Muscle of leg (tissue), 3 donors: ENCODE measurements at regions not wholly inside any gene's neighbourhood (a gene's known extent, or its start where the extent isn't known, plus 50 kb on each side); places are given as distances from the start of the nearest gene placed in this dataset.
A peak's percentile ranks its signal among the peaks of the same experiment; 100 is the strongest.

Experiments used
- DNase-seq: peaks from one replicate; pipeline ENCODE4 v3.0.0; 2013
- H3K27ac ChIP-seq: one replicate; pipeline ENCODE4 v1.5.1; 2013; ENCODE audit warnings: mild to moderate bottlenecking, low read length, control low read depth
- H3K27me3 ChIP-seq: one replicate; pipeline ENCODE4 v1.6.1; 2013; ENCODE audit warnings: low read length; ENCODE audit not compliant: control insufficient read depth, insufficient read depth
- H3K36me3 ChIP-seq: one replicate; pipeline ENCODE4 v1.6.1; 2013; ENCODE audit warnings: low read length; ENCODE audit not compliant: control insufficient read depth, insufficient read depth
- H3K4me1 ChIP-seq: one replicate; pipeline ENCODE4 v1.6.1; 2013; ENCODE audit warnings: low read length; ENCODE audit not compliant: control insufficient read depth, insufficient read depth
- H3K4me3 ChIP-seq: one replicate; pipeline ENCODE4 v1.5.1; 2013; ENCODE audit warnings: low read length, control low read depth
- H3K9me3 ChIP-seq: replicated peaks from 2 replicates; pipeline ENCODE4 v1.6.1; 2013; ENCODE audit warnings: low read depth, low read length; ENCODE audit not compliant: control insufficient read depth
- WGBS: methylation state at CpG from one replicate; pipeline ENCODE4 v1.1.5; 2013; ENCODE audit warnings: missing lambda C conversion rate; ENCODE audit not compliant: insufficient coverage; 5-methylcytosine and 5-hydroxymethylcytosine counted together

GRCh38 chr2:34601561-34601960, 1002.5 kb upstream of the FAM98A start:
- H3K4me3 ChIP-seq = no peak overlapping the region
- no peaks in the 10 kb centered on the region for H3K4me1 ChIP-seq
- H3K27me3 ChIP-seq = no peaks in the 10 kb centered on the region
- H3K36me3 ChIP-seq = no peaks in the 10 kb centered on the region
- H3K9me3 ChIP-seq = no peaks in the 10 kb centered on the region
- no peak for DNase-seq
- 61% methylated on average over 2 of the region's 2 CpGs for WGBS
- no peak overlapping the region for H3K27ac ChIP-seq

- Histone ChIP-seq H3K36me3 (no peaks in the 10 kb centered on the region), H3K27me3 (no peaks in the 10 kb centered on the region), H3K9me3 (no peaks in the 10 kb centered on the region), H3K27ac (no peak overlapping the region), H3K4me3 (no peak overlapping the region), H3K4me1 (no peaks in the 10 kb centered on the region)
- no peak for DNase-seq
- 100% methylated on average over 2 of the region's 2 CpGs for whole genome bisulfite sequencing
These were observed 979.5 kb upstream of the FAM98A start for GRCh38 chr2:34578641-34579040.

GRCh38 chr2:34570266-34570872, 971.3 kb upstream of the FAM98A start:
- no peak overlapping the region for H3K4me3 ChIP-seq
- H3K9me3 ChIP-seq = no peaks in the 10 kb centered on the region
- H3K4me1 ChIP-seq = no peaks in the 10 kb centered on the region
- DNase-seq = peak; percentile 3
- no peak overlapping the region for H3K27ac ChIP-seq
- 71% methylated on average over 4 of the region's 7 CpGs for WGBS
- H3K36me3 ChIP-seq = no peaks in the 10 kb centered on the region
- no peaks in the 10 kb centered on the region for H3K27me3 ChIP-seq

GRCh38 chr2:34567128-34567527, 968.0 kb upstream of the FAM98A start:
- H3K27me3 ChIP-seq = no peaks in the 10 kb centered on the region
- no peaks in the 10 kb centered on the region for H3K36me3 ChIP-seq
- no peak overlapping the region for H3K4me3 ChIP-seq
- DNase-seq = no peak
- 80% methylated on average over 5 of the region's 7 CpGs for WGBS
- no peaks in the 10 kb centered on the region for H3K4me1 ChIP-seq
- H3K27ac ChIP-seq = no peak overlapping the region
- H3K9me3 ChIP-seq = no peaks in the 10 kb centered on the region

- no peak for DNase-seq
- WGBS = 100% methylated on average over 1 of the region's 5 CpGs
- Histone ChIP-seq H3K4me1 (no peaks in the 10 kb centered on the region), H3K36me3 (no peaks in the 10 kb centered on the region), H3K27me3 (no peaks in the 10 kb centered on the region), H3K4me3 (no peak overlapping the region), H3K9me3 (peaks cover 3% of the 10 kb centered on the region), H3K27ac (no peak overlapping the region)
These were observed 953.2 kb upstream of the FAM98A start for GRCh38 chr2:34552337-34552736.

- no peak overlapping the region for H3K4me3 ChIP-seq
- H3K36me3 ChIP-seq = no peaks in the 10 kb centered on the region
- WGBS = no CpG with 5 or more reads among the region's 3 CpGs
- peaks cover 15% of the 10 kb centered on the region for H3K9me3 ChIP-seq
- DNase-seq = no peak
- no peaks in the 10 kb centered on the region for H3K27me3 ChIP-seq
- H3K27ac ChIP-seq = no peak overlapping the region
- H3K4me1 ChIP-seq = no peaks in the 10 kb centered on the region
These were observed 950.7 kb upstream of the FAM98A start for GRCh38 chr2:34549710-34550345.

GRCh38 chr2:34547900-34548299, 948.8 kb upstream of the FAM98A start:
- 81% methylated on average over 2 of the region's 3 CpGs for WGBS
- Histone ChIP-seq H3K27me3 (no peaks in the 10 kb centered on the region), H3K4me1 (no peaks in the 10 kb centered on the region), H3K4me3 (no peak overlapping the region), H3K9me3 (peaks cover 13% of the 10 kb centered on the region), H3K36me3 (no peaks in the 10 kb centered on the region), H3K27ac (no peak overlapping the region)
- no peak for DNase-seq

GRCh38 chr2:34547340-34547739, 948.2 kb upstream of the FAM98A start:
- Histone ChIP-seq H3K27ac (no peak overlapping the region), H3K4me3 (no peak overlapping the region), H3K9me3 (peaks cover 12% of the 10 kb centered on the region), H3K27me3 (no peaks in the 10 kb centered on the region), H3K36me3 (no peaks in the 10 kb centered on the region), H3K4me1 (no peaks in the 10 kb centered on the region)
- DNase-seq = no peak
- 71% methylated on average over 3 of the region's 4 CpGs for WGBS

GRCh38 chr2:34545486-34546136, 946.5 kb upstream of the FAM98A start:
- WGBS = 76% methylated on average over 7 of the region's 12 CpGs
- no peaks in the 10 kb centered on the region for H3K36me3 ChIP-seq
- peaks cover 12% of the 10 kb centered on the region for H3K9me3 ChIP-seq
- DNase-seq = no peak
- H3K27ac ChIP-seq = no peak overlapping the region
- no peak overlapping the region for H3K4me3 ChIP-seq
- H3K27me3 ChIP-seq = no peaks in the 10 kb centered on the region
- H3K4me1 ChIP-seq = no peaks in the 10 kb centered on the region

- no peak overlapping the region for H3K27ac ChIP-seq
- no peak for DNase-seq
- WGBS = 32% methylated on average over 2 of the region's 3 CpGs
- peaks cover 2% of the 10 kb centered on the region for H3K9me3 ChIP-seq
- H3K4me1 ChIP-seq = no peaks in the 10 kb centered on the region
- no peaks in the 10 kb centered on the region for H3K27me3 ChIP-seq
- no peaks in the 10 kb centered on the region for H3K36me3 ChIP-seq
- no peak overlapping the region for H3K4me3 ChIP-seq
These were observed 935.7 kb upstream of the FAM98A start for GRCh38 chr2:34534761-34535160.
